Effector memory CD8-positive, alpha-beta T cell (primary cell): ENCODE measurements at regions not wholly inside any gene's neighbourhood (a gene's known extent, or its start where the extent isn't known, plus 50 kb on each side); places are given as distances from the start of the nearest gene placed in this dataset.

Experiments
- ATAC-seq: fragments of 150-1000 bp; cut with Tn5 transposase; replicated peaks from 2 replicates; pipeline ENCODE4 v1.10.0; 2021; ENCODE audit warnings: mild to moderate bottlenecking, moderate library complexity
- DNase-seq, 3 experiments: peaks; one replicate each; pipeline ENCODE4 v3.0.0; 2021
- H3K27ac Mint-ChIP-seq, 2 donors: one replicate each; pipeline ENCODE4 v1.8.0; 2022; ENCODE audit warnings: mild to moderate bottlenecking in 2 of 2, mixed read lengths in 2 of 2, moderate library complexity in 2 of 2
- H3K27me3 Mint-ChIP-seq, 2 donors: one replicate each; pipeline ENCODE4 v1.8.0; 2022; ENCODE audit warnings: mixed read lengths in 2 of 2
- H3K36me3 Mint-ChIP-seq: one replicate; pipeline ENCODE4 v1.8.0; 2022; ENCODE audit warnings: mild to moderate bottlenecking, moderate library complexity, mixed read lengths; ENCODE audit not compliant: insufficient read depth
- H3K4me1 Mint-ChIP-seq, 2 donors: one replicate each; pipeline ENCODE4 v1.8.0; 2022; ENCODE audit warnings: low read depth in 2 of 2, mixed read lengths in 2 of 2
- H3K4me3 Mint-ChIP-seq, 2 donors: one replicate each; pipeline ENCODE4 v1.8.0; 2022; ENCODE audit warnings: mild to moderate bottlenecking in 2 of 2, mixed read lengths in 2 of 2, moderate library complexity in 2 of 2
- H3K9me3 Mint-ChIP-seq, 2 donors: one replicate each; pipeline ENCODE4 v1.8.0; 2022; ENCODE audit warnings: mixed read lengths in 2 of 2

DNA sequence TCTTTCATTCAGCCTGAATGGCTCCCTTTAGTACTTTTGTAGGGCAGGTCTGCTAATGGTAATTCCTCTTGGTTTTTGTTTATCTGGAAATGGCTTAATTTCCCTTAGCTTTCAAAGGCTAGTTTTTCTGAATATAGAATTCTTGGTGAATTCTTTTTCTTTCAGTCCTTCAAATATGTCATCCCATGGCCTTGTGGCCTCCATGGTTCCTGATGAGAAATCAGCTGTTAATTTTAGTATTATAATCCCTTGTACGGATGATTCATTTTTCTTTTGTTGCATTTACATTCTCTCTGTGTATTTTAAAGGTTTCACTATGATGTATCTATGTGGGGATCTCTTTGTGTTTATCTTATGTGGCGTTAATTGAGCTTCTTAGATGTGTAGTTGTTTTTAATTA lies 179.6 kb upstream of the ARG1 start:
- Mint-ChIP-seq H3K9me3 (no peaks in the 10 kb centered on the region), H3K27ac (no peak overlapping the region), H3K4me1 (no peaks in the 10 kb centered on the region), H3K27me3 (peaks cover 0 to 15% of the 10 kb centered on the region in 2 donors), H3K36me3 (no peaks in the 10 kb centered on the region), H3K4me3 (no peak overlapping the region)
- DNase-seq (no peak), ATAC-seq (no peak)

DNA sequence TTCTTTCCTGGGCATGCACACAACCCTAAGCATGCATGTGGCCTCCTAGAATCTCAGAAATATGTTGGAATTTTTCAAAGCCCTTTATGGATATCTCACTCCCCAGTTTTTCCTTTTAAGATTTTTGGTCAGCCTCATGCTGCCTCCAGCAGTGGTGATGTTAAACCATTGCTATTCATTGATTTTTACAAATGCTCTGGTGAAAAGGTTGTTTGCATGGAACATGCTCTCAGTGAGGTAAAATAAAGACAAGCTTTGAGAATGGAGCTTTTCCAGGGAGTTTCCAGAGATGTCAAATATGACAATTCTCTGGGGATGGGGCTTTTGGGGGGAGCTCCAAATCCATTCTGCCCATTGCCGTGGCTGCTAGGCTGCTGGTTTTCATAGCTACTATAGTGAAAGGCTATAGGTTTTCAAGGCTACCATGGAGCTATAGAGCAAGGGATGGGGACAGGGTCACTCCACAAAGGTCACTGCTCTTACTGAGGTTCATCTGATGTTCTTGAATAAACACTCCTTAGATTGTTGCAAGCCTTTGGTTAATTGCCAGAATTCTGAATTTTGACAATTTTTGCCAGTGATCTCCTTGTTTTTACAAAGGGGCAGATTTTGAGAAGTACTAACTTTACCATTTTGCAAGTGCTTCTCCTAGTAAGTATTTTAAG lies 178.1 kb upstream of the ARG1 start:
- H3K4me3 Mint-ChIP-seq = no peak overlapping the region
- H3K27ac Mint-ChIP-seq = peak overlapping the region in 1 of 2 donors; percentile 14
- no peaks in the 10 kb centered on the region for H3K36me3 Mint-ChIP-seq
- no peak for DNase-seq
- H3K27me3 Mint-ChIP-seq = peaks cover 0 to 7% of the 10 kb centered on the region in 2 donors
- H3K4me1 Mint-ChIP-seq = no peaks in the 10 kb centered on the region
- no peak for ATAC-seq
- H3K9me3 Mint-ChIP-seq = no peaks in the 10 kb centered on the region

GRCh38 chr6:131398176-131398575 lies 174.8 kb upstream of the ARG1 start:
- Mint-ChIP-seq H3K27me3 (peaks cover 0 to 10% of the 10 kb centered on the region in 2 donors), H3K4me1 (no peaks in the 10 kb centered on the region), H3K9me3 (peaks cover 0 to 4% of the 10 kb centered on the region in 2 donors), H3K36me3 (no peaks in the 10 kb centered on the region), H3K27ac (no peak overlapping the region), H3K4me3 (no peak overlapping the region)
- DNase-seq = no peak
- ATAC-seq = no peak

- no peak for ATAC-seq
- Mint-ChIP-seq H3K27ac (no peak overlapping the region), H3K36me3 (no peaks in the 10 kb centered on the region), H3K27me3 (peaks cover 0 to 12% of the 10 kb centered on the region in 2 donors), H3K4me1 (no peaks in the 10 kb centered on the region), H3K4me3 (no peak overlapping the region), H3K9me3 (peaks cover 0 to 4% of the 10 kb centered on the region in 2 donors)
- DNase-seq = no peak
Observed at GRCh38 chr6:131399433-131399832, 173.6 kb upstream of the ARG1 start.

- H3K27ac Mint-ChIP-seq = no peak overlapping the region
Observed at GRCh38 chr6:131400054-131400778, 172.8 kb upstream of the ARG1 start.

GRCh38 chr6:131400779-131401496 lies 172.1 kb upstream of the ARG1 start:
- no peak overlapping the region for H3K27ac Mint-ChIP-seq
- DNase-seq (no peak), ATAC-seq (no peak)
- no peaks in the 10 kb centered on the region for H3K36me3 Mint-ChIP-seq
- H3K27me3 Mint-ChIP-seq = peaks cover 0 to 5% of the 10 kb centered on the region in 2 donors
- no peaks in the 10 kb centered on the region for H3K4me1 Mint-ChIP-seq
- H3K4me3 Mint-ChIP-seq = no peak overlapping the region
- H3K9me3 Mint-ChIP-seq = peaks cover 0 to 4% of the 10 kb centered on the region in 2 donors

More at GRCh38 chr6:131400054-131400778, 172.8 kb upstream of the ARG1 start:
- DNase-seq = no peak
- Mint-ChIP-seq H3K4me1 (no peaks in the 10 kb centered on the region), H3K4me3 (no peak overlapping the region), H3K9me3 (peaks cover 0 to 4% of the 10 kb centered on the region in 2 donors), H3K27me3 (peaks cover 0 to 9% of the 10 kb centered on the region in 2 donors), H3K36me3 (no peaks in the 10 kb centered on the region)
- ATAC-seq = no peak

DNA sequence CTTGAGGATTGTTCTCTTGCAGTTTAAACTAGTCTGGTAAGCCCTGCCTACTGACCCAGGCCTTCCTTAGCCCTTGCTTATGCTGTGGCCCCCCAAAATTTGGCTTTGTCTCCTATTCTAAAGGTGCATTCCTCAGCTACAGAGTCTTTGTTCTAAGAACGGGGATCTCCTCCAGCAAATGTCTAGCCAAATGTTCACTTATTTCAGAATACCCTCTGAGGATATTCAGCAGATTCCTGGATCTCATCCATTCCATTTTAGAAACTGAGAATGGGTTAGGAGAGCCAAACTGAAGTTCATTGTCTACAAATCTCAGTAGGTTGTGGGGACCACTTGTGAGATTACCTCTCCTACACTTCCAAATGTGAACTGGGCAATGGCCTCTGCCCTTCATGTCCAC lies 164.2 kb upstream of the ARG1 start:
- Mint-ChIP-seq H3K36me3 (no peaks in the 10 kb centered on the region), H3K9me3 (no peaks in the 10 kb centered on the region), H3K4me1 (no peaks in the 10 kb centered on the region), H3K27me3 (no peaks in the 10 kb centered on the region), H3K27ac (no peak overlapping the region), H3K4me3 (no peak overlapping the region)
- DNase-seq = no peak
- ATAC-seq = no peak

DNA sequence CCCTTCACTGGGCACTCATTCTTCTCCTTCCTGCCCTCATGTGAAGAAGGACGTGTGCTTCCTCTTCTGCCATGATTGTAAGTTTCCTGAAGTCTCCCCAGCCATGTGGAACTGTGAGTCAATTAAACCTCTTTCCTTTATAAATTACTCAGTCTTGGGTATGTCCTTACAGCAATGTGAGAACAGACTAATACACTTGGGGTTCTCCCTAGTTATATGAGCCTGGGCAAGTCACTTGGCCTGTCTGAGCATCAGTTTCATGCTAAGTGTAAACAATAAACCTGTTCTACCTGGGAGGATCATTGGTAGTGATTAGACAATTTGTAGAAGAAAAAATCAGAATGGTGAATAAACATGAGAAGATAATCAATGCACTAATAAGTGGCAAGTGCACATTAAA lies 162.2 kb upstream of the ARG1 start:
- ATAC-seq (no peak), DNase-seq (no peak)
- no peaks in the 10 kb centered on the region for H3K36me3 Mint-ChIP-seq
- H3K4me1 Mint-ChIP-seq = no peaks in the 10 kb centered on the region
- no peaks in the 10 kb centered on the region for H3K27me3 Mint-ChIP-seq
- no peak overlapping the region for H3K27ac Mint-ChIP-seq
- H3K9me3 Mint-ChIP-seq = no peaks in the 10 kb centered on the region
- no peak overlapping the region for H3K4me3 Mint-ChIP-seq

DNA sequence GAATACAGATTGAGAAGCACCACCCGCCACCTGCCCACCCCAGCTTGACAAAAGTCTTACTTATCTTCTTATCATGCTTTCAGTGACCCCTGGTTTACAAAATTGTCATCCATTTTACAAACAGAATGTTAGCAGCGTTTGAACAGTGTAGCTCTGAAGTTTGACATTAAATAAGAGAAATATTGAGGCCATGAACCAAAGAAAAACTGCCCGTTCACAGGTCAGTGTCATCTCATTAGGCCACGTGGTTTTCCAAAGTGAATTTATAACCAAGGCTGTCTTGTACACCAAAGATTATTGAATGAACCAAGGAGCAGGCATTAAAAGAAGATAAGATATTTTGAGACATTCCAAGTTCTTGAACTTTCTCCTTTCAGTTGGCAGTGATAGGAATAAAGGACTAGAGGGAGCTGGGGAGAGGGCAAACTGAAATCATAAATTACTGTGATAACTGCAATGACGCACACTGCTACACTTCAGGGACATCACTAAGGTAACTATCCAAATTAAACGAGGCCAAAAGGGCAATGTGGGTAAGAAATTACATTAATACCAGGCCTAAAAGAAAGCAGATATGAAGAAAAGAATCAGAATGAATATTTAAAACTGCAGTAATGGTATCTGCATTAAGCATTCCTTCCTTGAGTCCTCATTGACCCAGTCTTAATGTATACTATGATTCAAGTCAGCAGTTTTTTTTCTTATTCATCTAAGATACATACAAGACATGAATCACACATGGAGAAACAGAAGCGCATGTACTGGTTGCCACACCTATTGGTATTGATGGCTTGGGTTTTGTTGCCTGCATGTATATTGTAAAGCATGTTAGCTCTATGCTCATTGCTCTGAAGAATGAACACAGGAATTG lies 159.8 kb upstream of the ARG1 start:
- Mint-ChIP-seq H3K4me1 (no peaks in the 10 kb centered on the region), H3K36me3 (no peaks in the 10 kb centered on the region), H3K27ac (no peak overlapping the region), H3K9me3 (no peaks in the 10 kb centered on the region), H3K4me3 (no peak overlapping the region), H3K27me3 (no peaks in the 10 kb centered on the region)
- DNase-seq (no peak), ATAC-seq (no peak)

DNA sequence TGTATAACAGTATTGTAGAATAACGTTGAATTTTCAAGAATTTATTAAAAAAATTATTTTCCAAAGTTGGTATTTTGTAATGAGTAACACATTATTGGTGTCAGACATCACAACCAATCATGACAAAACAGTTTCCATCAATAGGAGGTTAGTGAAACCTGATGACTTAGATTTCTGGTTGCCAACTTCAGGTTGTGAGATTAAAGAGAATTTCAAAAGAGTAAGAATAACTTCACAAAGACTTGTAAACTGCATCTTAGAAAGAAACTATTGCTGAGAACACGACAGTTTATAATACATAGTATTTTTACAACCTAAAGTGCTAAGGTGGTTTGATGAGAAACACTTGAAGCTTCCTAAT lies 159.2 kb upstream of the ARG1 start:
- no peak for DNase-seq
- Mint-ChIP-seq H3K27me3 (peaks cover 0 to 3% of the 10 kb centered on the region in 2 donors), H3K27ac (no peak overlapping the region), H3K4me3 (no peak overlapping the region), H3K9me3 (no peaks in the 10 kb centered on the region), H3K4me1 (no peaks in the 10 kb centered on the region), H3K36me3 (no peaks in the 10 kb centered on the region)
- no peak for ATAC-seq

GRCh38 chr6:131414956-131415355 lies 158.1 kb upstream of the ARG1 start:
- DNase-seq (no peak), ATAC-seq (no peak)
- no peaks in the 10 kb centered on the region for H3K36me3 Mint-ChIP-seq
- H3K4me3 Mint-ChIP-seq = no peak overlapping the region
- no peak overlapping the region for H3K27ac Mint-ChIP-seq
- H3K9me3 Mint-ChIP-seq = no peaks in the 10 kb centered on the region
- H3K4me1 Mint-ChIP-seq = no peaks in the 10 kb centered on the region
- H3K27me3 Mint-ChIP-seq = peaks cover 5 to 11% of the 10 kb centered on the region in 2 donors

GRCh38 chr6:131418441-131418840 lies 154.6 kb upstream of the ARG1 start:
- Mint-ChIP-seq H3K9me3 (no peaks in the 10 kb centered on the region), H3K27ac (no peak overlapping the region), H3K4me1 (no peaks in the 10 kb centered on the region), H3K27me3 (peaks cover 11 to 13% of the 10 kb centered on the region in 2 donors), H3K4me3 (no peak overlapping the region), H3K36me3 (no peaks in the 10 kb centered on the region)
- DNase-seq = no peak
- ATAC-seq = no peak

DNA sequence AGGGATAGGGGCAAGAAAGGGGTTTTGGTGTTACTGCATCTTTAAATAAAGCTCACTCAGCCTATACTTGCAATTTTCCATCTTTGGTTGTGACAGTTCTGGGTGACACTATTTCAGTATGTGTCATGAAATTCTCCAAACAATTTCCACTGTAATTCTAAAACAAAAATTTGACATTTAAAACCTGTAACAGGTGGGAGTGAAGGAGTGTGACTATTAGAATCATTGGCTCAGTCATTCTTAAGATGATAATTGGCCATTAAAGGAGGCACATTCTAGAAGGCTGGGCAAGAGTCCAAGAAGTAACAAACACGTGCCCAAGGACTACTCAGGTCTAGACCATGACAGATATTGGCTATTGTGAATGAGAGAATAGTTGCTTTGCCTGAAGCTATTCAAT lies 153.3 kb upstream of the ARG1 start:
- H3K36me3 Mint-ChIP-seq = no peaks in the 10 kb centered on the region
- H3K27ac Mint-ChIP-seq = no peak overlapping the region
- no peak for ATAC-seq
- no peak for DNase-seq
- peaks cover 11 to 13% of the 10 kb centered on the region in 2 donors for H3K27me3 Mint-ChIP-seq
- no peak overlapping the region for H3K4me3 Mint-ChIP-seq
- no peaks in the 10 kb centered on the region for H3K4me1 Mint-ChIP-seq
- no peaks in the 10 kb centered on the region for H3K9me3 Mint-ChIP-seq
